Testis (tissue), 2 donors: ENCODE measurements at regions not wholly inside any gene's neighbourhood (a gene's known extent, or its start where the extent isn't known, plus 50 kb on each side); places are given as distances from the start of the nearest gene placed in this dataset.

Experiments used
- POLR2A ChIP-seq: fragments of 450-650 bp; IDR thresholded peaks from one replicate; pipeline ENCODE4 v1.6.1; 2017; ENCODE audit warnings: antibody characterized with exemption, mild to moderate bottlenecking, moderate library complexity
- TF ChIP-seq, protein P1 (sequence below), 3 experiments: fragments of 450-650 bp in 2 of 3; fragments of 200-600 bp in 1 of 3; sonication (generic) in 1 of 3; IDR thresholded peaks; one replicate each; pipeline ENCODE4 v1.5.1; 2016 to 2019; ENCODE audit warnings: antibody characterized with exemption in 3 of 3, mild to moderate bottlenecking in 2 of 3, moderate library complexity in 1 of 3

DNA sequence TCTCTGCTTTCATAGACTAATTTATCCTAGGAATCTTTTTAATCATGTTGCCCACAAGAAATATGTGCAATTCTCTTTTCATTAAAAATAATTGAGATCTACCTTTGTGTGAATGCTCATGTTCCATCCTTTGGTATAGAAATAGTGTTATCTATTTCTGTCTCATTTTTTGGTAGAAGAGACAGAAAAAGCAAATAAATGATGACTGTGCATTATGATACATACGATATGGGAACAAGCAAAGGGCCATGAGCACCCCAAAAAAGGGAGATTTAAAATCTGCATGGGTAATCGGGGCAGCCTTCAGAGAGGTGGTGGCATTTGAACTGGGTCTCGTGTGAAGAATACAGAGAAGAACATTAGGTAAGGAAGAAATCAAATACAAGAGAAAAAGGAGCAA, 1197.5 kb upstream of the AUTS2 start:
- TF ChIP-seq, protein P1, sequence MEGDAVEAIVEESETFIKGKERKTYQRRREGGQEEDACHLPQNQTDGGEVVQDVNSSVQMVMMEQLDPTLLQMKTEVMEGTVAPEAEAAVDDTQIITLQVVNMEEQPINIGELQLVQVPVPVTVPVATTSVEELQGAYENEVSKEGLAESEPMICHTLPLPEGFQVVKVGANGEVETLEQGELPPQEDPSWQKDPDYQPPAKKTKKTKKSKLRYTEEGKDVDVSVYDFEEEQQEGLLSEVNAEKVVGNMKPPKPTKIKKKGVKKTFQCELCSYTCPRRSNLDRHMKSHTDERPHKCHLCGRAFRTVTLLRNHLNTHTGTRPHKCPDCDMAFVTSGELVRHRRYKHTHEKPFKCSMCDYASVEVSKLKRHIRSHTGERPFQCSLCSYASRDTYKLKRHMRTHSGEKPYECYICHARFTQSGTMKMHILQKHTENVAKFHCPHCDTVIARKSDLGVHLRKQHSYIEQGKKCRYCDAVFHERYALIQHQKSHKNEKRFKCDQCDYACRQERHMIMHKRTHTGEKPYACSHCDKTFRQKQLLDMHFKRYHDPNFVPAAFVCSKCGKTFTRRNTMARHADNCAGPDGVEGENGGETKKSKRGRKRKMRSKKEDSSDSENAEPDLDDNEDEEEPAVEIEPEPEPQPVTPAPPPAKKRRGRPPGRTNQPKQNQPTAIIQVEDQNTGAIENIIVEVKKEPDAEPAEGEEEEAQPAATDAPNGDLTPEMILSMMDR (IDR thresholded peaks at IDR 0.05) = no peak
- no peak for TF ChIP-seq POLR2A
